ENCODE measurements at regions not wholly inside any gene's neighbourhood (a gene's known extent, or its start where the extent isn't known, plus 50 kb on each side); places are given as distances from the start of the nearest gene placed in this dataset.

- TF ChIP-seq CTCF (IDR thresholded peaks at IDR 0.05; ENCODE audit: low read depth, low read length, missing control alignments), result no peak
- H3K4me3 ChIP-seq (ENCODE audit: low read depth, low read length), result no peak overlapping the region
- DNase-seq (ENCODE audit: low read depth), result no peak
- in situ Hi-C loops (cut with HindIII; ENCODE audit: low sequenced_read_pairs), result no loop called here
These were observed 411.7 kb upstream of the MYT1L start for GRCh38 chr2:2742726-2743125.

GRCh38 chr2:2740238-2740775 lies 409.2 kb upstream of the MYT1L start:
- no peak for DNase-seq (ENCODE audit: low read depth)
- TF ChIP-seq CTCF (IDR thresholded peaks at IDR 0.05; ENCODE audit: low read depth, low read length, missing control alignments), result no peak
- in situ Hi-C loops (cut with HindIII; ENCODE audit: low sequenced_read_pairs), result no loop called here
- no peak overlapping the region for H3K4me3 ChIP-seq (ENCODE audit: low read depth, low read length)

- no peak overlapping the region for H3K4me3 ChIP-seq (ENCODE audit: low read depth, low read length)
- in situ Hi-C loops (cut with HindIII; ENCODE audit: low sequenced_read_pairs), result no loop called here
- no peak for TF ChIP-seq CTCF (IDR thresholded peaks at IDR 0.05; ENCODE audit: low read depth, low read length, missing control alignments)
- no peak for DNase-seq (ENCODE audit: low read depth)
These were observed 408.2 kb upstream of the MYT1L start for GRCh38 chr2:2739231-2739795.

- no peak for TF ChIP-seq CTCF (IDR thresholded peaks at IDR 0.05; ENCODE audit: low read depth, low read length, missing control alignments)
- DNase-seq (ENCODE audit: low read depth), result no peak
- in situ Hi-C loops (cut with HindIII; ENCODE audit: low sequenced_read_pairs), result no loop called here
- no peak overlapping the region for H3K4me3 ChIP-seq (ENCODE audit: low read depth, low read length)
These were observed 407.6 kb upstream of the MYT1L start for GRCh38 chr2:2738684-2739083.

GRCh38 chr2:2738276-2738675 lies 407.2 kb upstream of the MYT1L start:
- TF ChIP-seq CTCF (IDR thresholded peaks at IDR 0.05; ENCODE audit: low read depth, low read length, missing control alignments), result no peak
- DNase-seq (ENCODE audit: low read depth), result no peak
- H3K4me3 ChIP-seq (ENCODE audit: low read depth, low read length), result no peak overlapping the region
- in situ Hi-C loops (cut with HindIII; ENCODE audit: low sequenced_read_pairs), result no loop called here

GRCh38 chr2:2735041-2735440 lies 404.0 kb upstream of the MYT1L start:
- H3K4me3 ChIP-seq (ENCODE audit: low read depth, low read length), result no peak overlapping the region
- no peak for TF ChIP-seq CTCF (IDR thresholded peaks at IDR 0.05; ENCODE audit: low read depth, low read length, missing control alignments)
- in situ Hi-C loops (cut with HindIII; ENCODE audit: low sequenced_read_pairs), result no loop called here
- DNase-seq (ENCODE audit: low read depth), result no peak

Data from astrocyte of the cerebellum (primary cell).